Suprapubic skin (tissue), 4 donors: ENCODE measurements at regions not wholly inside any gene's neighbourhood (a gene's known extent, or its start where the extent isn't known, plus 50 kb on each side); places are given as distances from the start of the nearest gene placed in this dataset.

Experiments
- EP300 ChIP-seq: sonication (generic); formaldehyde crosslinking; IDR thresholded peaks from one replicate; pipeline ENCODE4 v1.6.1; 2017; ENCODE audit warnings: antibody characterized with exemption
- POLR2A ChIP-seq, 2 donors: fragments of 450-650 bp; IDR thresholded peaks; one replicate each; pipeline ENCODE4 v1.6.1; 2017; ENCODE audit warnings: antibody characterized with exemption in 2 of 2, mild to moderate bottlenecking in 2 of 2, moderate library complexity in 2 of 2
- POLR2AphosphoS5 ChIP-seq, 3 donors: sonication (generic); formaldehyde crosslinking; IDR thresholded peaks; one replicate each; pipeline ENCODE4 v1.6.1; 2017; ENCODE audit warnings: antibody characterized with exemption in 3 of 3
- TF ChIP-seq, protein P1 (sequence below), 2 donors: fragments of 200-600 bp in 1 of 2; fragments of 450-650 bp in 1 of 2; sonication (generic) in 1 of 2; IDR thresholded peaks; one replicate each; pipeline ENCODE4 v1.5.1; 2016 to 2019; ENCODE audit warnings: antibody characterized with exemption in 2 of 2, mild to moderate bottlenecking in 1 of 2, moderate library complexity in 1 of 2

DNA sequence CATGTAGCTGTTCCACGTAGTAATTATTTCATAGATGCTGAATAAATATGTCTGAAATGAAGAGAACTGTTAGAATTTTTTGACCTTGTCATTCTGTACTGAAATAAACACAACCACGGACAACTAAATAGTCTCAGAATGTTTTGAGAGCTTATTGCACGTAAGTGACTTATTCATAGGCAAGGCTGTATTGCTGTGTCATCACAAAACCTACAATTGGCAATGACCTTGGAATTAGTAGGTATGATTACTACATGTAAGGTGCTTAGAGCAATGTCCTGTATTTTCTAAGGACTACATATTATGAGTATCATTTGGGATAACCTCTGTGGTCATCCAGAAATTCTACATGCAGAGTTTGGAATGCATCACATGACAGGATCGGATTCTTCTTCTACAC lies 237.2 kb upstream of the PUDP start:
- TF ChIP-seq EP300: no peak
- TF ChIP-seq, protein P1, sequence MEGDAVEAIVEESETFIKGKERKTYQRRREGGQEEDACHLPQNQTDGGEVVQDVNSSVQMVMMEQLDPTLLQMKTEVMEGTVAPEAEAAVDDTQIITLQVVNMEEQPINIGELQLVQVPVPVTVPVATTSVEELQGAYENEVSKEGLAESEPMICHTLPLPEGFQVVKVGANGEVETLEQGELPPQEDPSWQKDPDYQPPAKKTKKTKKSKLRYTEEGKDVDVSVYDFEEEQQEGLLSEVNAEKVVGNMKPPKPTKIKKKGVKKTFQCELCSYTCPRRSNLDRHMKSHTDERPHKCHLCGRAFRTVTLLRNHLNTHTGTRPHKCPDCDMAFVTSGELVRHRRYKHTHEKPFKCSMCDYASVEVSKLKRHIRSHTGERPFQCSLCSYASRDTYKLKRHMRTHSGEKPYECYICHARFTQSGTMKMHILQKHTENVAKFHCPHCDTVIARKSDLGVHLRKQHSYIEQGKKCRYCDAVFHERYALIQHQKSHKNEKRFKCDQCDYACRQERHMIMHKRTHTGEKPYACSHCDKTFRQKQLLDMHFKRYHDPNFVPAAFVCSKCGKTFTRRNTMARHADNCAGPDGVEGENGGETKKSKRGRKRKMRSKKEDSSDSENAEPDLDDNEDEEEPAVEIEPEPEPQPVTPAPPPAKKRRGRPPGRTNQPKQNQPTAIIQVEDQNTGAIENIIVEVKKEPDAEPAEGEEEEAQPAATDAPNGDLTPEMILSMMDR (IDR thresholded peaks at IDR 0.05): no peak
- no peak for TF ChIP-seq POLR2AphosphoS5 (IDR thresholded peaks at IDR 0.05)
- no peak for TF ChIP-seq POLR2A (IDR thresholded peaks at IDR 0.05)
